GM12874 (cell line): ENCODE measurements at regions not wholly inside any gene's neighbourhood (a gene's known extent, or its start where the extent isn't known, plus 50 kb on each side); places are given as distances from the start of the nearest gene placed in this dataset.

ENCODE experiments used
- TF ChIP-seq, protein P1 (sequence below): IDR thresholded peaks from 2 replicates; pipeline ENCODE4 v1.5.1; 2011; ENCODE audit warnings: low read depth, mild to moderate bottlenecking, control low read depth, low read length, moderate library complexity; ENCODE audit not compliant: insufficient read depth

DNA sequence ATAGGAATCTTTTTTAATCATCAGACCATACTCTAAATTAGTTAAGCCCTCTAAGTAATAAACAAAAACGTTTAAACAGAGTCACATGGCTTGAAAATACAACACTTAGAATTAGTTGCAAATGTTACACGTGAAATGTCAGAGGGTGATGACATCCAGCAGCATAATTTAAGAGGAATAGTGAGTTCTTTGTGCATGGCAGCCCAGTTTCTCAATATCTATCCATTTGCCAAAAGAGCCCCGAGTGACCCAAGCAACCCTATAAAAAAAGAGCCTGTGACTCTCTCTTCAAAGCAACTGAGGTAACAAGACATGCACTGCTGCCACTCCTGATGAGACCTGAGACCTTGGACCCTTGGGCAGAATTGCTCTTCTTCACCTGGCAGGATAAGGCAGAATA, 96.9 kb upstream of the RASA1 start:
- TF ChIP-seq, protein P1, sequence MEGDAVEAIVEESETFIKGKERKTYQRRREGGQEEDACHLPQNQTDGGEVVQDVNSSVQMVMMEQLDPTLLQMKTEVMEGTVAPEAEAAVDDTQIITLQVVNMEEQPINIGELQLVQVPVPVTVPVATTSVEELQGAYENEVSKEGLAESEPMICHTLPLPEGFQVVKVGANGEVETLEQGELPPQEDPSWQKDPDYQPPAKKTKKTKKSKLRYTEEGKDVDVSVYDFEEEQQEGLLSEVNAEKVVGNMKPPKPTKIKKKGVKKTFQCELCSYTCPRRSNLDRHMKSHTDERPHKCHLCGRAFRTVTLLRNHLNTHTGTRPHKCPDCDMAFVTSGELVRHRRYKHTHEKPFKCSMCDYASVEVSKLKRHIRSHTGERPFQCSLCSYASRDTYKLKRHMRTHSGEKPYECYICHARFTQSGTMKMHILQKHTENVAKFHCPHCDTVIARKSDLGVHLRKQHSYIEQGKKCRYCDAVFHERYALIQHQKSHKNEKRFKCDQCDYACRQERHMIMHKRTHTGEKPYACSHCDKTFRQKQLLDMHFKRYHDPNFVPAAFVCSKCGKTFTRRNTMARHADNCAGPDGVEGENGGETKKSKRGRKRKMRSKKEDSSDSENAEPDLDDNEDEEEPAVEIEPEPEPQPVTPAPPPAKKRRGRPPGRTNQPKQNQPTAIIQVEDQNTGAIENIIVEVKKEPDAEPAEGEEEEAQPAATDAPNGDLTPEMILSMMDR: no peak

DNA sequence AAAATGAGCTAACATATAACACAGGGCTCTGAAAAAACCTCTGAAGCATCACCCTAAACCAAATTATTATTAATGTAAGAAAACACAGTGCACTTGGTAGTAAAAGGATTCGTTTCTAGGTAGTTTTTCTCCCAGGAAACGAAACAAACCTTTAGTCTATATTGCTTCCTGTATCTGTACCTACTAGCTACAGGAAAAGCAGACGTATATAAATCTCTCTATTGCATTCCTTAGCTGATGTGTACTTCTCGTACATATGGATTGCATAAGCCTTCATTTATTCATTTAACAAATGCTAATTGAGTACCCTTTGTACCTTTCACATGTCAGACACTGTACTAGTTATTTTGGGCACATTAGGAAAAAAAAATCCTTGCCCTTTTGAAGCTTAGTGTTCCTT, 85.0 kb upstream of the RASA1 start:
- TF ChIP-seq, protein P1: no peak

DNA sequence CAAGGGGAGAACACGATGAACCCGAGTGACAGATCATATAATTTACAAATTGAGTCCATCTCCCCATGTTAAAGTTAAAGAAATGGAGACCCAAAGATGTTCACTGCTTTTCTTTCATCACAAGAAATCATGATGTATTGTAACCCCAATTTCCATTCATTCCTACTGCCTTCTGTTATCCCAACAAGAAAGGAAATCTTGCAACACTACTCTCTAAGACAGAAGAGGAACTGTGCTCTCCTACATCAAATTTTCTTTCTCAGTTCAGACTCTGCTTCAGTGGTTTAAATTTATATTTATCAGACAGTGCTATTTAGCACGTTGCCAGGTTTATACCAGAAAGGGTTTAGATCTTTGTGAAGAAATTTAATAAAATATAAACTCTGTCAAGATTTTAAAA, 83.8 kb upstream of the RASA1 start:
- TF ChIP-seq, protein P1: no peak

DNA sequence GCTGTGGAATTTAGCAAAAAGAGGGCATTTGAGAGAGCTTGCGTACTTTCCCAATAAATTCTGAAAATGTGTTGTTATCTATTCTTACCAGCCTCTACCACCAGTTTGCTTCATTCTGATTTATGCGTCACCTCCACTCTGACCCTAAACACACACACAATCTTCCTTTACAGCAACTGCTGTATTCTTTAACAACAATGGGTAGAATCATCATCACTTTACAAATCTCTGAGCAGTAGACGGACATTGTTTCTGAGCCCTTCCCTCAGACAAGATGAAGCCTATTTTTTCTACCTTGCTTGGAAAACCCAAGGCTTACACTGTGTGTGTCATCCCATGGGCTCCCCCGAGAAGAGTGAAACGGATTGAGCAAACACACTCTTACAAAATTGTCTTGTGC, 83.1 kb upstream of the RASA1 start:
- TF ChIP-seq, protein P1: no peak

DNA sequence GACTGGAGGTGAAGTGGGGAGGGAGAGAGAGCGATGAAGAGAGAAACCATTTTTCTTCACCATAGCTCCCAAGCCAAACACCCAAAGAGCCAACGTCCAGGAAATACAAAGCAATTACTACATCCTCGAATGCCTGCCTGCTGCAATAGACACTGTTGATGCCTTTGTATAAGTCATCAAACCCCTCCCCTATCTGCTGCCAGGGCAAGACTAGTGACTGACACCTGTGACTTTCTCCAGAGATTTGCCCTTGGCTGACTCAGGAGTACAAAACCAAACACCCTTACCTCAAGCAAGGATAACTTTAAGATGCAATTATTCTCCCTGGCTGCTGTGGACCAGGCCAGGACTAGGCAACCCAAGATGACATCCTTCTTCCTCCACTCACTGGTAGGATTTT, 81.8 kb upstream of the RASA1 start:
- TF ChIP-seq, protein P1: no peak

DNA sequence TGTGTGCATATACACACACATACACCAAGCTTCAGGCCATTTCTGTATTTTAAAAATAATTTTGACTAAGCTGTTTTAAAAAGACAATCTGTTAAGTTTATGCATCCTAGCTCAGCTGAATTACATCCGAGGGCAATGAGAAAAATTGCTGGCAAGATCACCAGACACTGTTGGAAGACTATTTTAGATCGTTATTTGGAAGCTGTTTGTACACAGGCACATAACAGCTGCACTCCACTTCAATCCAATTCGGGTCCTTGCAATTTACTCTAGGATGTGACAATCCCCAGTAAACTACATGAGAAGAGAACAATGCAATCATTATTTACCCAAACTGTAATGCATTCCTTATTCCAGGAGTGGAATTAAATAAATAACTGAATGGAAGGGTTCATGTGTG, 79.3 kb upstream of the RASA1 start:
- TF ChIP-seq, protein P1: no peak

DNA sequence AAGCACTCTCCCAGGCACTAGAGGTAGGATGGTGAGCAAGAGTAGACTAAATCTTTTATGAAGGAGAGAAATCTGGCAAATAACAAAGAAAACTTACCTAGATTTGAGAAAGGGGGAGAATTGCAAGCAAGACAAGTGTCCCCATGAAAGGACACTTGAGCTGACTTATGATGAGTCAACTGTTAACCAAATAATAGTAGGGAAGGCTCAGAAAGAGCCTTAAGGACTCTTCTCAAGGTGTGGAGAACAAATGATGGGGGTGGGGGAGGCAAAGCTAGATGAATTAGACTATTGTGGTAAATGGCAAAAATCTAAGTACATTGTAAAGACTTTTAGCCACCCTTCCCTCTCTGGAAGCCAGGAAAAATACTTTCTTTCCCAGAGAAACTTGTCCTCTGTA, 77.6 kb upstream of the RASA1 start:
- TF ChIP-seq, protein P1: no peak

DNA sequence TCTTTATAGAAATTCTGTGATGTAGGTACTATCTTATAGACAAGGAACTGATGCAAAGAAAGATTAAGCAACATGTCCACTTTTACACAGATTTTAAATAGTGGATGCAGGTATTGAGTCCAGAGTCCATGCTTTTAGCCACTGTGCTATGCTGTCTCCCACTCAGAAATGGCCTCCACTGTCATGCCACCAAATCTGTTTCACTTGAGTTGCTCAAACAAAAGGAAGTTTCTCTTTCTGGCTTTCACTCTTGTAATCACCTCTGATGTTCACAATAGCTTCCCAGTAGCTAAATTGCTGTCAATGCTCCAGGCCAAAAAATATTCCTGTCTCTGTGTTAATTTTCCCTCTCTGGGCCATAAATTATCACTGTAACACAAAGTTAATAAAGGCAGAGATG, 77.0 kb upstream of the RASA1 start:
- TF ChIP-seq, protein P1: no peak
